NB4 (cell line): ENCODE measurements at regions not wholly inside any gene's neighbourhood (a gene's known extent, or its start where the extent isn't known, plus 50 kb on each side); places are given as distances from the start of the nearest gene placed in this dataset.

Experiments used
- CTCF ChIP-seq: IDR thresholded peaks from one replicate; pipeline ENCODE4 v1.5.1; 2012; ENCODE audit warnings: low read depth, low read length
- MYC ChIP-seq: IDR thresholded peaks from 2 replicates; pipeline ENCODE4 v1.6.1; 2011; ENCODE audit warnings: low read depth, low read length
- POLR2A ChIP-seq: IDR thresholded peaks from 2 replicates; pipeline ENCODE4 v1.6.1; 2011; ENCODE audit warnings: mild to moderate bottlenecking; ENCODE audit not compliant: insufficient read length; ENCODE audit errors: extremely low read depth
- TF ChIP-seq, protein P1 (sequence below): IDR thresholded peaks from 2 replicates; pipeline ENCODE4 v1.6.1; 2011; ENCODE audit warnings: low read depth, low read length

GRCh38 chrX:26762253-26762652 lies 546.3 kb downstream of the MAGEB5 start:
- no peak for TF ChIP-seq CTCF
- TF ChIP-seq, protein P1, sequence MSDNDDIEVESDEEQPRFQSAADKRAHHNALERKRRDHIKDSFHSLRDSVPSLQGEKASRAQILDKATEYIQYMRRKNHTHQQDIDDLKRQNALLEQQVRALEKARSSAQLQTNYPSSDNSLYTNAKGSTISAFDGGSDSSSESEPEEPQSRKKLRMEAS: no peak
- no peak for TF ChIP-seq POLR2A
- TF ChIP-seq MYC: no peak
